GM12873 (cell line): ENCODE measurements at regions not wholly inside any gene's neighbourhood (a gene's known extent, or its start where the extent isn't known, plus 50 kb on each side); places are given as distances from the start of the nearest gene placed in this dataset.

Experiments
- TF ChIP-seq, protein P1 (sequence below): IDR thresholded peaks from 2 replicates; pipeline ENCODE4 v1.5.1; 2012; ENCODE audit warnings: low read depth, mild to moderate bottlenecking, moderate library complexity, low read length, control low read depth; ENCODE audit not compliant: insufficient read depth; ENCODE audit errors: missing control alignments

DNA sequence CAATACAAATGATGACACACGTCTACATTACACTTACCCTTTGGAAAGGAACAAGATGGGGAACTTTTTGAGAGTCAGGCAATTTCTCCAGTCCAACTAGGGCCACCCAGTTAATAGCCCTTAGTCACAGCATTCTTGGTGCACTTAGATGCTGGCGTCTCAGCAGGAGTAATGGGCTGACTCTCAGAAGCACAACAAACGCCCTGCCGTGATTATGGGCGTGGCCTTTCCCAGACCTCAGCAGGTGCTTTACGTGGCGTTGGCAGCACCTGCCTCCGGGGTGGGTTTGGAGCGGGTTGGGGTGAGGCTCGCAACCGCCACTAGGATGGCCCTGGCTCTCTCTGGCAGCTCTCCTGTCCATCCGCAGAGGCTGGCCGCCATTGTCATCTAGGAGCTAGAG is 147.6 kb upstream of the SHH start:
- TF ChIP-seq, protein P1, sequence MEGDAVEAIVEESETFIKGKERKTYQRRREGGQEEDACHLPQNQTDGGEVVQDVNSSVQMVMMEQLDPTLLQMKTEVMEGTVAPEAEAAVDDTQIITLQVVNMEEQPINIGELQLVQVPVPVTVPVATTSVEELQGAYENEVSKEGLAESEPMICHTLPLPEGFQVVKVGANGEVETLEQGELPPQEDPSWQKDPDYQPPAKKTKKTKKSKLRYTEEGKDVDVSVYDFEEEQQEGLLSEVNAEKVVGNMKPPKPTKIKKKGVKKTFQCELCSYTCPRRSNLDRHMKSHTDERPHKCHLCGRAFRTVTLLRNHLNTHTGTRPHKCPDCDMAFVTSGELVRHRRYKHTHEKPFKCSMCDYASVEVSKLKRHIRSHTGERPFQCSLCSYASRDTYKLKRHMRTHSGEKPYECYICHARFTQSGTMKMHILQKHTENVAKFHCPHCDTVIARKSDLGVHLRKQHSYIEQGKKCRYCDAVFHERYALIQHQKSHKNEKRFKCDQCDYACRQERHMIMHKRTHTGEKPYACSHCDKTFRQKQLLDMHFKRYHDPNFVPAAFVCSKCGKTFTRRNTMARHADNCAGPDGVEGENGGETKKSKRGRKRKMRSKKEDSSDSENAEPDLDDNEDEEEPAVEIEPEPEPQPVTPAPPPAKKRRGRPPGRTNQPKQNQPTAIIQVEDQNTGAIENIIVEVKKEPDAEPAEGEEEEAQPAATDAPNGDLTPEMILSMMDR: no peak

DNA sequence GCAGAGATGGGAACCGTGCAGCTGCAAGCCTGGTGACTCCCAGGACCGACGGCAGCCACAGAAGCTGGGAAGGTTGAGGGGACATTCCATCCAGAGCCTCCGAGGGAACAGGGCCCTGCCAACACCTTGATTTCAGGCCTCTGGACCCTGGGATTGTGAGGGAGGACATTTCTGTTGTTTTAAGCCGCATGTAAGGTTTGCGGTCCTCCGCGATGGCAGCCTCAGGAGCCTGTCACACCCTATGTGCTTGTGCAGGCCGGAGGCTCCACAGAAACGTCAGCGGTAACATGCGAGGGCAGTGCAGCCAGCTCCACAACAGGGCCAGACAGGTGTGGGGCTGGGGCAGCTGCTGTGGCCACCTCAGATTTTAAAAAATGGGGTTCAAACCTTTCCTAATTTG is 144.7 kb upstream of the SHH start:
- TF ChIP-seq, protein P1: no peak

DNA sequence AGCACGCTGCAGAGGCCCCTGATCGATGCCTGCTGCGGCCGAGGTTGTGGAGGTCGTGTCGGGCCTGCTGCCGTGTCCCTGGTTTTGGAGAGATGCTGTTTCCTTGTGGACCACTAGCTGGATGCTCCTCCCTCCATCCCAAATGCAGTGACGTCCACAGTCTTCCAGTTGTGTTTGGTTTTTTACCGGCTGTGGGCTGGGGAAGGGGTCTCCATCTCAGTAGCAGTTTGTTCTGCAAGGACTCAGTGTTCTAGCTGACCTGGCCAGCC is 143.0 kb upstream of the SHH start:
- TF ChIP-seq, protein P1: no peak

DNA sequence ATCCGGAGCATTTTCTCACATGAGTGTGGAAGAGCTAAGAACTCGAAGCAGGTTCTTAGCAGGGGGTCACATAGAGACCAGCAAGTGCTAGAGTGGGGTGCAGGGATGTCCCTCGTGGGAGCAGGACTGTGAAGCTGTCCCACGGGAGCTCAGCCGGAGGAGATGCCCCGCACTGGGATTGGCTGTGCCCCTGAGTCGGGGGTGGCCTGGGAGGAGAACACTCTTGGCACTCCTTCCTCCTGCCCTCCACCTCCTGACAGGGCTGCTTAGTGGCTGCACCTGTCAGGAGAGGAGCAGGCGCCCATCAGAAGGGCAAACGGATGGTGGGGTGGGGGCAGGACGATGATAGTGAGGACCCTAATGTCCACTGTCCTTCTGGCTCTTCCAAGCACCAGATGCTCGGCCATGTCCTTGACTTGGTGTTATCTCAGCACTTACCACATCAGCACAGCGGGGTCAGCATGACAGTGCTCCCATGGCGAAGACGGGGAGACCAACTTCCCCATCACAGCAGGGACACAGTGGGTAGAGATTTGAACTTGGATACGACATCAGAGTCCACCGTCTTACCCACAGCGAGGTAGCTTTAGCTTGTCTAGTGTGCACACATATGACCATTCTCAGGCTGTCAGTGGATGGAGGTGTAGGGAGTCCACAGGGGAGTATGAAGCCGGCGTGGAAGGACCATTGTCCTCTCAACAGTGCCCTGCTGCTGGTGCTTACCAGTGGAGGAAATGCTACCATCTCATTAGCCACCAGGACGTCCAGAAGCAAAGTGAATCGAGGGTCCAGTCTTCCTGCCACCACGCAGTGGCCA is 142.5 kb upstream of the SHH start:
- TF ChIP-seq, protein P1: no peak

DNA sequence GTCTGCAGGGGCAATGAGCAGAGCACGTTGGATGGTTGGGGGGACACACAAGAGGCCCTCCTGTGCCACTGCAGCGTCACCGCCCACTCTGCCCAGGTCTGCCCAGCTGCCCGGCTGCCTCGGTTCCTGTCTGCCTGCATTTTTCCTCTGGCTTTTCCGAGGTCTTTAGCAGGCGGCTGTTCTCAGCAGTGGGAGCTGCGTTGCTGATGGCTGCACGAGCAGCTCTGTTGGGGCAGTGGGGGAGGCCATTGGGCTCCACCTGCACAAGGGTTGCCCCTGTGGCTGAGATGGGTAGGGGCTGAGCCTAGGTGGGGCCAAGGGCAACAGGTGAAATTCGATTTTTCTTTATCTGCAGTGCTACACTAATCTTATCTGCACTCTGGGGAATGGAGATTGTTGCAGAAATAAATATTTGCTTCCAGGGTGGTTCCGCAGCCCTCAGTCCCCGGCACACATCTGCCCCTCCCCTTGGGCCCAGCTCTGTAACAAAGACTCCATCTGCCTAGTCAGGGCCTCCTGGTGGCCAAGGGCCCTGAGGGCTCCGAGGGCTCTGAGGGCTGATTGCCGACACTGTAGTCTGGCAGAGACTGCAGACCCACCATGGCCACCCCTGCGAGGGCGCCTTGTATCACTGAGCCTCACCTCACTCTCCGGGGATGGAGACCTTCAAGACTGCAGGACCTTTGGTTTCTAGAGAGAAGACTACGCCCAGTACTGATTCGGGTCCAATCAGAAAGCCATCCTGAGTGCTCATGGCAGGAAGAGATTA is 141.7 kb upstream of the SHH start:
- TF ChIP-seq, protein P1: no peak

DNA sequence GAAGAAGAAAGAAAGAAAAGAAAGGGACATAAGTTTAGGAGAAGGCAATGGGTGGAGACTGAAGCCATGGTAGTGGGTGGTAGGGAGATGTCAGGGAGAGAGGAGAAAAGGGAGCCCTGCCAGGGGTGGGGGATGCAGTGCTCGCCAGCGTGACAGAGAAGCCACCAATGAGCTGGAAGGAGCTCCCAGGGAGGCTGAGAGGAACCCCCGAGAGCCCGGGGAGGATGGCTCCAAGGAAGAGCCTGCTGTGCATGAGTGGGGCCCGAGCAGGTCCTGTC is 141.2 kb upstream of the SHH start:
- TF ChIP-seq, protein P1: no peak

DNA sequence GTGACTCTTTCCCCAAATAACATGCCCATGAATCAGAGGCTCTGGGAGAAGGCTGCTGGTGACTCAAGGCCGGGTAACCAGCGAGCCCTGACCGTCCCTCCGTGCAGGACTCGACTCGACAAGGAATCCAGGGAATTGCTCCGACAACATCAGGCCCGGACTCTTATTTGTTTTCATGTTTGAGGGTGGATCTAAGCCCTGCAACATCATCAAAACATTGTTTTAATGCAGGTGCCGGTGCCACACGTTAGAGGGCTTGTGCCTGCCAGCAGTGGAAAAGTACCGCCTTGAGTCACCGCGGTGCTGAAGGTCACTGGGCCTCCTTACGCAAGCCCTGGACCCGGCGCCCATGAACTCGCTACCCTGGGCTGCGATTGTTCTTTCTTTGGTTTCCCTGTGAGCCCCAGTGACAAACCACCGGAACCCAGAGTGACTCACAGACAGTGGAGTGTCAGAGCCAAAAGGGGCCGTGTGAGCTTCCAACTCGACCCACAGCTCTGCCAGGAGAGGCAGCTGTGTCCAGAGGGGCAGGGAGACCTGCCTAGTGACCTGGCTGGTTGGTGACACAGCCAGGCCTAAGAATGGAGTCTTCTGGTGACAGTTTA is 139.4 kb upstream of the SHH start:
- TF ChIP-seq, protein P1: no peak
